ENCODE measurements at regions not wholly inside any gene's neighbourhood (a gene's known extent, or its start where the extent isn't known, plus 50 kb on each side); places are given as distances from the start of the nearest gene placed in this dataset.

DNA sequence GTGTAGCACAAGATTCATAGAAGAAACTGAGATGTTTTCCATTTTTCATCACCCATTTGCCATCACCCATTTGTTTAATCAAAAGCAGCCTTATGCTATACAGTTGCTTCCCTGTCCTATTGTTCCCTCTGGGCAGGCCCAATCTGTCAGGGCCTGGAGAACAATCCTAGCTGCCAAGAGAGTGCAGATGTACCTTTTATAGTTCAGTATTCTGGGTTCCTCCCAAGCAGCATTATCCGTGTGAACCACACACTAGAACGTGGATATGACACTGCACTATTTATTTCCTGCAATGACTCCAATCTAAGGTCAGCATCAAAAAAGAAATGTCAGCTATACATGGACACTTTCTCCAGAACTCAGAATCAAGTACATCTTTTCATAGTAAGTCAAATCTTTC is 269.0 kb downstream of the ADGRA3 start:
- TF ChIP-seq, protein P1, sequence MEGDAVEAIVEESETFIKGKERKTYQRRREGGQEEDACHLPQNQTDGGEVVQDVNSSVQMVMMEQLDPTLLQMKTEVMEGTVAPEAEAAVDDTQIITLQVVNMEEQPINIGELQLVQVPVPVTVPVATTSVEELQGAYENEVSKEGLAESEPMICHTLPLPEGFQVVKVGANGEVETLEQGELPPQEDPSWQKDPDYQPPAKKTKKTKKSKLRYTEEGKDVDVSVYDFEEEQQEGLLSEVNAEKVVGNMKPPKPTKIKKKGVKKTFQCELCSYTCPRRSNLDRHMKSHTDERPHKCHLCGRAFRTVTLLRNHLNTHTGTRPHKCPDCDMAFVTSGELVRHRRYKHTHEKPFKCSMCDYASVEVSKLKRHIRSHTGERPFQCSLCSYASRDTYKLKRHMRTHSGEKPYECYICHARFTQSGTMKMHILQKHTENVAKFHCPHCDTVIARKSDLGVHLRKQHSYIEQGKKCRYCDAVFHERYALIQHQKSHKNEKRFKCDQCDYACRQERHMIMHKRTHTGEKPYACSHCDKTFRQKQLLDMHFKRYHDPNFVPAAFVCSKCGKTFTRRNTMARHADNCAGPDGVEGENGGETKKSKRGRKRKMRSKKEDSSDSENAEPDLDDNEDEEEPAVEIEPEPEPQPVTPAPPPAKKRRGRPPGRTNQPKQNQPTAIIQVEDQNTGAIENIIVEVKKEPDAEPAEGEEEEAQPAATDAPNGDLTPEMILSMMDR (IDR thresholded peaks at IDR 0.05; ENCODE audit: insufficient read depth, missing control alignments): no peak
- FAIRE-seq: no peak
- DNase-seq (ENCODE audit: insufficient read length, low spot score): no peak

DNA sequence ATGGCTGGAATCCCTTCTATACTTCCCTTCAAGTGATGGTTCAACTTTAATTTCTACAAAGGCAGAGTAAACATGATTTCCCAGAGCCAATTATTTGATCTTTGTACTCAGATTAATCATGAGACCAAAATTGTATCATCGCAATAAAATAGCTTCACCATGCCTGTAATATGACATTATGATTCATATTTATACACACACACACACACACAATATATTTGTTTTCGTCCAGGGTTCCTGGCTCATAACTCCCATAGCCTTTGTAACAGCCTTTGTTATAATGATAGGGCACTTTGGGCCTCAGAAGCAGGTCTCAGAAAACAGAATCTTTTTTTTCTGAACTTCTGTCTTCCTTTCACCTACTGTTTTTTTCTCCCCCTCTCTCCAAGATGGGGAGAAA is 270.6 kb downstream of the ADGRA3 start:
- DNase-seq (ENCODE audit: insufficient read length, low spot score) (no peak), FAIRE-seq (no peak)
- TF ChIP-seq, protein P1 (IDR thresholded peaks at IDR 0.05; ENCODE audit: insufficient read depth, missing control alignments): no peak

DNA sequence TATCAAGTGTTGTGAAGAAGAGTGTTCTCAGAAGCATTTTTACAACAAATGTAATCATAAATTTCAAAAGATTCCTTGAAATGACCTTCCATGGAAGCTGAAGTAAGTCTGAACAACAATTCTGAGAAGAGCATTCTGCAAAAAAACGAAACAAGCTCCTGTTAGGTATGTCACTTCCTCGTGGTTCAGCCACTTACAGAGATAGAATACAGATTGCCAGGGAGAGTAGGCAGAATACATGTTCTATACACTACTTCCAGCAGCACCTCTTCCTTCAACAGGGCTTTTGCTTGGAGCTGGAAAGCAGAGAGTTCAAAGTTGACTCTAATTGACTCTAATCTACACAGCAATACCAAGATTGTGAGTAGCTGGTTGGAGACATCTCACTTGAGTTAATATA is 274.5 kb downstream of the ADGRA3 start:
- no peak for DNase-seq (ENCODE audit: insufficient read length, low spot score)
- TF ChIP-seq, protein P1 (IDR thresholded peaks at IDR 0.05; ENCODE audit: insufficient read depth, missing control alignments): no peak
- no peak for FAIRE-seq

DNA sequence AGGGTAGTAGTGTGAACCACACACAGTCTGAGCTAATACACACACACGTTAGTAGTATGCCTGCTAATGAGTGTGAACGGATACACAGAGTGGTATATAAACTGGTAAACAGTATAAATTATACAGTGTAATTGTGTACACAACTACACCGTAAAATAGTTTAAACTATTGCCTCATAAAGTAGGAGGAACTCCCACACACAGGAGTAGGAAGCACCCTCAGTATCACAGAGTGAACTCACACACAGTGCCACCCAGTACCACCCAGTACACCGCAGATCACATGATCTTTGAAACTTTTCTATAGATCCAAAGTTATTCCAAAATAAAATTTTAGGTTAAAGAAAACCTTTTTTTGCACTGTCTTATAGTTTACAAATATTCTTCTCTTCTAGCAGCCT is 275.1 kb downstream of the ADGRA3 start:
- TF ChIP-seq, protein P1 (IDR thresholded peaks at IDR 0.05; ENCODE audit: insufficient read depth, missing control alignments): no peak
- FAIRE-seq (no peak), DNase-seq (ENCODE audit: insufficient read length, low spot score) (no peak)

DNA sequence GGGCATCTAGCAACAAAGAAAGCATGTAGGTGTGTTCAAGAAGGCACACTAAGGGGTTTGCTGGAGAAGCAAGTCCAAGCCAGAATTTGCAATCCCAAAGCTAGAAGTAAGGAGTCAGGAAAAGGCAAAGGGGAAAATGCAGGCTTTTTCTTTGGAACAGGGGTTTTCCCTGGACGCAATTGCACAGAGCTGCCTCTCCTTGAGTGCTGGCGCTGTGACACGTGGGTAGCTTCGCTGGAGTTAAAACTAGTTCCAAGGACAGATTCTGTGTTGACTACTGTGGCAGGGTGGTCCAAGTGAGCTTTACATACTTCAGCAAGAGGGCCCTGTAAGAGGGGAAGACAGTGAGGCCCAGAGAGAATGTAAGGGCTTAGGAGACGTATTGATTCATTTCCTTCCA is 277.1 kb downstream of the ADGRA3 start:
- no peak for FAIRE-seq
- no peak for DNase-seq (ENCODE audit: insufficient read length, low spot score)
- TF ChIP-seq, protein P1 (IDR thresholded peaks at IDR 0.05; ENCODE audit: insufficient read depth, missing control alignments): peak; percentile 13

DNA sequence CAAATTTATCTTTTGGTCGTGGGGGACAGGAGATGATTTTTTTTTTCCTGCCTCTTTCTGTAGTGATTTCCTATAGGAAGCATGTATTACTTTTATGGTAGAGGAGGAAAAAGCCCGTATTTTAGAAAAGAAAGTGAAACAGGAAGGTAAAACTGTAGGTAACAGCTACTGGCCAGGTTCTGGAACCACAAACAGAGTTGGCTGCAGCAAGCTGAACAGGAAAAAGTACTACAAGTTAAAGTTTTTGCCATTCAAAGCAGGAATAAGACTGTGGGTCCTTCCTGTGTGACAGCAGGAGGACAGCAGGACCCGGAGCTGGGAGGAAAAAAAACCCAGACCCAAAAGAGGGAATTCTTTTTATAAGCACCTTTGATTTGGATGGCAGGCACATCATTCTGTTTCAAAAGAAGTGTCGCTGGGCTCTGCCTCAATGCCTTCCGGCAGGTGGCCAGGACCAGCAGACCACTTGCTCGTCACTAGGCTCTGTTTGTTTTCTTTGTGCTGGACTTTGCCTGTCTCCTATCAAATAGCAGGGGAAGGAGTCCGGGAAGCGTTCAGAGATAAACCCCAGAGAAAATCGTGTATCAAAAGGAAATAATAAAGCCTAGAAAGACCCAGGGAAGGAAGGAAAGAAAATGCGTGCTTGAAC is 277.9 kb downstream of the ADGRA3 start:
- no peak for DNase-seq (ENCODE audit: insufficient read length, low spot score)
- FAIRE-seq: no peak
- TF ChIP-seq, protein P1 (IDR thresholded peaks at IDR 0.05; ENCODE audit: insufficient read depth, missing control alignments): no peak

DNA sequence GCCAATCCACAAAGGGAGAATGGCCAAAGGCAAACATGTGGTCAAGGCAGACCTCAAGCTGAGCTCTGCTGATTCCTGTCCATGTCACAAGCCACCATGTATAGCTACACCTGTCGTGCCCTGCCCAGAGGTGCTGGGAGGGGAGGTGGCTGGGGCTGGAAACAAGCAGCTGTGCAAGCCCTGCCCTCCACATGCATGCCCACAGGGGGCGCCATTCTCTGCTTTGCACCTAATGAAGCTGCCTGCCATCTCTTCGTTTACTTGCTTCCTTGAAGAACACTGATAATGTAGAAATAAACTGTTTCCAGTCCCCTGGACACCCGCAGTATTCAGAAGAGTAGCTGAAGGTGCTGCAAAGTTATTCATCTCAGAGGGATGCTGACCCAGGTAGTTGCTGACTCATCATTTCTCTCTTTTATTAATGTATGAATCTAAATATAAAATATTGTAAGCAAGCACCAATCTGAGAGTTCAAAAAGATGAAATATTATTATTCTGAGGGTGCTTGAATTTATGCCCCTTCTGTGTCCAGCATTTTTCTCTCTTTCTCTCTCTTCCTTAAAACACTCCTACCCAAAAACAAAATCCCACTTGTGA is 278.6 kb downstream of the ADGRA3 start:
- FAIRE-seq: no peak
- DNase-seq (ENCODE audit: insufficient read length, low spot score): no peak

More for the DNA sequence above, 278.6 kb downstream of the ADGRA3 start:
- TF ChIP-seq, protein P1 (IDR thresholded peaks at IDR 0.05; ENCODE audit: insufficient read depth, missing control alignments): peak; percentile 41
